ENCODE measurements at regions not wholly inside any gene's neighbourhood (a gene's known extent, or its start where the extent isn't known, plus 50 kb on each side); places are given as distances from the start of the nearest gene placed in this dataset.

- TF ChIP-seq CTCF (IDR thresholded peaks at IDR 0.05) (no peak), EZH2 (IDR thresholded peaks at IDR 0.05) (no peak), EZH2phosphoT487 (IDR thresholded peaks at IDR 0.05) (no peak)
Measured at GRCh38 chr5:79858410-79858723, 132.7 kb downstream of the MTX3 start.
